ENCODE measurements at regions not wholly inside any gene's neighbourhood (a gene's known extent, or its start where the extent isn't known, plus 50 kb on each side); places are given as distances from the start of the nearest gene placed in this dataset.

DNA sequence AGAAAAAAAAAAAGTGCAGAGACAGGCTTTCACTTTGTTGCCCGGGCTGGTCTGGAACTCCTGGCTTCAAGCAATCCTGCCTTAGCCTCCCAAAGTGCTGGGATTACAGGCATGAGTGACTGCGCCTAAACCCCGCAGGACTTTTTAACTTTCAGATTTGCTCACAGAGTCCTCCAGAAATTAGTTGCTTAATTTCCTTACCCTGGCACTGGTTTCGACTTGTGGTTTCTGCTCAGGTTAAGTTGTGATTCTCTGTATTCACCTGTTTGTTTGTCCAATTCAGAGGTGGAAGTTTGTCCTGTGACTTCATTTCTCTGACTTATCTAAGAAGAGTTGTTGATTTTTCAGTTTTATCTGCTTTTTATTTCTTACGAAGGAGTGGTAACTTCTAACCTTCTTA lies 238.1 kb downstream of the TMEM182 start:
- Histone ChIP-seq H2AFZ (replicated peaks; ENCODE audit: low read length, poor library complexity) (no peak overlapping the region), H3K4ac (ENCODE audit: low read depth, low read length) (no peak overlapping the region), H4K5ac (ENCODE audit: low read depth, low read length) (no peak overlapping the region), H2BK5ac (ENCODE audit: low read depth, low read length, poor library complexity, severe bottlenecking) (no peak overlapping the region), H3K27ac (ENCODE audit: insufficient read depth, low read length) (no peak overlapping the region), H3K14ac (replicated peaks; ENCODE audit: low read depth, low read length) (no peak overlapping the region), H4K8ac (ENCODE audit: low read depth in 2 of 2, low read length in 2 of 2) (no peak overlapping the region), H3K4me2 (ENCODE audit: low read depth, low read length) (no peak overlapping the region), H3K9me1 (ENCODE audit: insufficient read depth, low read length) (no peaks in the 10 kb centered on the region), H3K79me1 (ENCODE audit: low read depth in 1 of 2, low read length in 2 of 2) (no peaks in the 10 kb centered on the region), H4K91ac (ENCODE audit: insufficient read depth, low read depth, low read length) (no peak overlapping the region), H3K4me1 (ENCODE audit: control insufficient read depth, insufficient read depth, low read length) (no peaks in the 10 kb centered on the region), H3K9ac (ENCODE audit: low read depth, low read length) (no peak overlapping the region), H3K56ac (ENCODE audit: extremely low read depth, insufficient read depth, low read length) (no peak overlapping the region), H2BK120ac (ENCODE audit: low read depth, low read length) (no peak overlapping the region), H3K4me3 (ENCODE audit: insufficient read depth, low read depth, low read length) (no peak overlapping the region), H3K27me3 (ENCODE audit: control insufficient read depth, insufficient read depth, low read length) (no peaks in the 10 kb centered on the region), H4K20me1 (ENCODE audit: insufficient read depth, low read length) (no peaks in the 10 kb centered on the region), H2AK5ac (ENCODE audit: low read depth, low read length) (no peak overlapping the region), H2AK9ac (replicated peaks; ENCODE audit: low read depth, low read length, poor library complexity) (no peak overlapping the region), H3K9me3 (ENCODE audit: control insufficient read depth, insufficient read depth, low read length) (peaks cover 3% of the 10 kb centered on the region; the same call in 1 of the 2 replicates), H2BK20ac (ENCODE audit: low read depth, low read length) (no peak overlapping the region), H2BK15ac (ENCODE audit: low read depth, low read length) (no peak overlapping the region), H3K36me3 (ENCODE audit: control insufficient read depth, insufficient read depth, low read length) (no peaks in the 10 kb centered on the region), H3K18ac (ENCODE audit: low read depth, low read length) (no peak overlapping the region), H3K23ac (ENCODE audit: low read depth, low read length) (no peak overlapping the region)
- WGBS, 2 experiments (ENCODE audit: extremely low coverage in 2 of 2, insufficient read length in 1 of 2) = 17% methylated on average over 1 of the region's 5 CpGs; no CpG with 5 or more reads in 1 of the 2 experiments
- intact Hi-C loops (cut with micrococcal nuclease) = loop anchor here (10.0 kb wide), 1 partner anchor 65 kb away; no protein-coding TSS in a partner anchor
- BruUV-seq (replicated peaks) = no TSS peak
- ATAC-seq (ENCODE audit: low read depth) (no peak), DNase-seq (no peak)
- in situ Hi-C loops (cut with MboI; ENCODE audit: low sequenced_read_pairs) = no loop called here
- no peak for TF ChIP-seq MXI1 (IDR thresholded peaks at IDR 0.05; ENCODE audit: borderline replicate concordance, low read depth, low read length)
- TF ChIP-seq RCOR1 (IDR thresholded peaks at IDR 0.05; ENCODE audit: insufficient replicate concordance, low read length) = no peak
- no peak for TF ChIP-seq RAD21 (IDR thresholded peaks at IDR 0.05; ENCODE audit: low read length)
- TF ChIP-seq USF2 (IDR thresholded peaks at IDR 0.05; ENCODE audit: low read depth, low read length) = no peak
- TF ChIP-seq POLR2A (IDR thresholded peaks at IDR 0.05; ENCODE audit: low read depth, low read length) = no peak
- TF ChIP-seq CHD1 (IDR thresholded peaks at IDR 0.05; ENCODE audit: low read depth, low read length) = no peak
- TF ChIP-seq NFE2L2 (IDR thresholded peaks at IDR 0.05; ENCODE audit: low read depth, low read length) = no peak
- TF ChIP-seq CEBPB (IDR thresholded peaks at IDR 0.05; ENCODE audit: low read depth, low read length) = no peak
- TF ChIP-seq CTCF (conservative IDR thresholded peaks at IDR 0.05; ENCODE audit: low read depth, low read length) = no peak
- TF ChIP-seq SMC3 (IDR thresholded peaks at IDR 0.05; ENCODE audit: low read depth, low read length) = no peak
- TF ChIP-seq MAFK (IDR thresholded peaks at IDR 0.05; ENCODE audit: low read depth, low read length) = no peak
- no peak for TF ChIP-seq MAZ (IDR thresholded peaks at IDR 0.05; ENCODE audit: borderline replicate concordance, low read depth, low read length)
- TF ChIP-seq BHLHE40 (IDR thresholded peaks at IDR 0.05; ENCODE audit: low read depth, low read length) = no peak
- no peak for TF ChIP-seq ELK1 (IDR thresholded peaks at IDR 0.05; ENCODE audit: borderline replicate concordance, low read depth, low read length)
- no peak for TF ChIP-seq FOS (IDR thresholded peaks at IDR 0.05; ENCODE audit: low read depth, low read length)
- TF ChIP-seq RFX5 (IDR thresholded peaks at IDR 0.05; ENCODE audit: low read depth, low read length) = no peak
- CTCF ChIA-PET = no interaction called here
- POLR2A ChIA-PET (ENCODE audit: unreplicated experiment) = no interaction called here
- dilution Hi-C loops (cut with HindIII; ENCODE audit: low sequenced_read_pairs, unreplicated experiment) = no loop called here
